HuH-7 (cell line): ENCODE measurements at regions not wholly inside any gene's neighbourhood (a gene's known extent, or its start where the extent isn't known, plus 50 kb on each side); places are given as distances from the start of the nearest gene placed in this dataset.

Source experiments
- DNase-seq: peaks from one replicate; pipeline ENCODE4 v3.0.0; 2011; ENCODE audit warnings: low spot score

DNA sequence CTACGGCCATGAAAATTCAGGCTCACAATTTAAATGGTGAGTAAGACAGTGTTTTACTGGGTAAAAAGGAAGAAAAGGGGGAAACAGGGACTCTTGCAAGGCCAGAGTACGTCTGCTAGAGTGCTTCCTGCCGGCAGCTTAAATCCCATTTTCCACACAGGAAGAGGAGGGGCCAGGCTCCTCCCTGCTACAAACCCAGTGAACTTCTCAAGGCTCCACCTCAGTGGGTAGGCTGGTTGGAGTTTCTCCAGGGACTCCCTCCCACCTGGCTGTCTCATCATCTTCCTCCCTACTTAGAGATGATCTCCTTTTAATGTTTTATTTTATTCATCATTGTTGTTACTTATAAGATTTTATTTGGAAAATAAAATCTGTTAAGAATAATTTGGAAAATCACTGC lies 62.6 kb upstream of the SEMA3C start:
- DNase-seq: no peak

DNA sequence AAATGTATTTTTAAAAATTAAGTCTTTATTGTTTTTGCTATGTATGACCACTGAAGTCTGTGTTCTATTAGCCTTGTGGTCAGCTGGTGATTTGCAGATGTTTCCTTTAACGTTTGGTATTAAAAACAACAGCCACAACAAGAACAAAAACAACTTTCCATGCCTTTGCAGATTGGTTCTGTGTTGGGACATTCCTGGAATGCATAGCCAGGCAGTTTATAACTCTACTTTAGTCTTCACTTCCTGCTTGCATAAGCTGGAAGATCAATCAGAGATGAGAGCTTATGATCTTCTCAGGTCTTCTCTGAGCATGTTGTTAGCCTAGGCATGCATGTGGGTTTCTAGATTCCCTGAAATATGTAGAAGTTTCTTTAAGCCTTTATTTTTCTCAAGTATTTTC lies 58.9 kb upstream of the SEMA3C start:
- DNase-seq: no peak

DNA sequence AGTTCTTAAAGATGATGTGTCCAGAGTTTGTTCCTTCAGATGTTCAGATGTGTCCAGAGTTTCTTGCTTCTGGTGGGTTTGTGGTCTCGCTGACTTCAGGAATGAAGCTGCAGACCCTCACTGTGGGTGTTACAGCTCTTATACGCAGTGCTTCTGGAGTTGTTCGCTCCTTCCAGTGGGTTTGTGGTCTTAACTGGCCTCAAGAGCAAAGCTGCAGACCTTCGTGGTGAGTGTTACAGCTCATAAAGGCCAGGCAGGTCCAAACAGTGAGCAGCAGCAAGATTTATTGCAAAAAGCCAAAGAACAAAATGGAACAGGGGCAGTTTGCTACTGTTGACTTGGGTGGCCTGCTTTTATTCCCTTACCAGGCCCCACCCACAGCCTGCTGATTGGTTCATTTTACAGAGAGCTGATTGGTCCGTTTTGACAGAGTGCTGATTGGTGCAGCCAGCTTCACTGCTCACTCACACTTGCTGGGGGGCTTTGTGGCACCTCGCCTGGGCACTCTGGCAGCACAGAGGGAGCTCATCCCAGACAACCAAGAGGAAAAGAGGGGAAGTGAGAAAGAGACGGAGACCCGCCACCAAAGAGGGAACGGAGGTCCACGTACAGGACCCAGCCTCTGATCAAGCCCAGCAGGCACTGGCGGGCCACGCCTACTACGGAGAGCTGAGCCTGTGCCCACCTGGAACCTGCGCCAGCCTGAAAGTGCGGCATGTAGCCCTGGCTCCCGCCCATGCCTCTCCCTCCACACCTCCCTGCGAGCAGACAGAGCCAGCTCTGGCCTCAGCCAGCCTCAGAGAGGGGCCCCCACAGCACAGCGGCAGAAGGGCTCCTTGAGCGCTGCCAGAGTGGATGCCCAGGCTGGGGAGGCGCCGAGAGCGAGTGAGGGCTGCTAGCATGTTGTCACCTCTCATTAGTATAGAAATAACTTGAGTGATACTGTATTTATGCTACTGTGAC lies 55.8 kb upstream of the SEMA3C start:
- DNase-seq: no peak

DNA sequence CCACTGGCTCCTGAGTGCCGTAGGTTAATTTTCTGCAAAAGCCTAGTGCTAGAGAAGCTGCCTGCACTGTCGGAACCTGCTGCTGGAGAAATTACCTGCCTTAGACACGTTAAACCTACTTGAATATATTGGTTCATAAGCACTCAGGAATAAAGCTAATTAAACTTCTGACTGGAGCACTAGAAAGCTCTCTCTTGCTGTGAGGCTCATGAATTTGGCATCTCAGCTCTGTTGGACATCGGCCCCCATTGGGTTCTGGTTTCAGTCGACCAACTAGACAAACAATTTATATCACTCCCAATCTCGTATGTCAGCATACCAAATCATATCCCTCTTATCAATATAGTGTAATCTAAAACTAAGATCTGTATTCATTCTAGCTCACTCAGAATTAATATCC lies 52.4 kb upstream of the SEMA3C start:
- DNase-seq: no peak
